GM06990 (cell line): ENCODE measurements at regions not wholly inside any gene's neighbourhood (a gene's known extent, or its start where the extent isn't known, plus 50 kb on each side); places are given as distances from the start of the nearest gene placed in this dataset.
"Not testable (repeated sequence)": the region's sequence is repeated elsewhere in the genome, so short reads cannot be mapped to it uniquely, and the experiment has no call there.

ENCODE experiments used
- DNase-seq: peaks from one replicate; pipeline ENCODE4 v3.0.0-alpha.2; 2011; ENCODE audit not compliant: insufficient read length; ENCODE audit errors: extremely low read depth
- H3K27me3 ChIP-seq: replicated peaks from 2 replicates; pipeline ENCODE4 v1.6.0; 2011; ENCODE audit warnings: low read length; ENCODE audit not compliant: control insufficient read depth, insufficient read depth
- H3K36me3 ChIP-seq: 2 replicates; pipeline ENCODE4 v1.5.1; 2011; ENCODE audit warnings: low read length; ENCODE audit not compliant: control insufficient read depth, insufficient read depth
- H3K4me3 ChIP-seq: replicated peaks from 2 replicates; pipeline ENCODE4 v1.5.1; 2011; ENCODE audit warnings: low read depth, mild to moderate bottlenecking, control low read depth, low read length
- TF ChIP-seq, protein P1 (sequence below): IDR thresholded peaks from 2 replicates; pipeline ENCODE4 v1.5.1; 2011; ENCODE audit warnings: low read length, control low read depth, mild to moderate bottlenecking, inconsistent platforms; ENCODE audit not compliant: insufficient read depth, poor library complexity, severe bottlenecking

DNA sequence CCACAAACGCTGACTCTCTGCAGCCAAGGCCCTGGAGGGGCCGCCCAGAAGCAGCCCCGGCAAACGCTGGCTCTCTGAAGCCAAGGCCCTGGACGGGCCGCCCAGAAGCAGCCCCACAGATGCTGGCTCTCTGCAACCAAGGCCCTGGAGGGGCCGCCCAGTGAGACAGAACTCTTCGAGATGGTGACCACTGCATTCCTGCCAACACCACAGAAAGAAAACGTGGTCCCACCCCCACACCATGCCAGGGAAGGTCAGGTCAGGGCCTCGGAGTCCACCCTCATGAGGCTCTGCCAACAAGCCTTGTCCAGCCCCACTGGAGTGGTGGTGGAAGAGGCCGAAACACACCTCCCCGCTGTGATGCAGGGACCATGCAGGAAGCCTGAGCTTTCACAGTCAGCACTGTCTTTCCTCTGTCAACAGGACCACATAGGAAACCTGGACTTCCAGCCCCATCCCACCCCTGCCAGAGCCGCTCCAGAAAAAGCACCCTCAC is 97.5 kb downstream of the DLL1 start:
- TF ChIP-seq, protein P1, sequence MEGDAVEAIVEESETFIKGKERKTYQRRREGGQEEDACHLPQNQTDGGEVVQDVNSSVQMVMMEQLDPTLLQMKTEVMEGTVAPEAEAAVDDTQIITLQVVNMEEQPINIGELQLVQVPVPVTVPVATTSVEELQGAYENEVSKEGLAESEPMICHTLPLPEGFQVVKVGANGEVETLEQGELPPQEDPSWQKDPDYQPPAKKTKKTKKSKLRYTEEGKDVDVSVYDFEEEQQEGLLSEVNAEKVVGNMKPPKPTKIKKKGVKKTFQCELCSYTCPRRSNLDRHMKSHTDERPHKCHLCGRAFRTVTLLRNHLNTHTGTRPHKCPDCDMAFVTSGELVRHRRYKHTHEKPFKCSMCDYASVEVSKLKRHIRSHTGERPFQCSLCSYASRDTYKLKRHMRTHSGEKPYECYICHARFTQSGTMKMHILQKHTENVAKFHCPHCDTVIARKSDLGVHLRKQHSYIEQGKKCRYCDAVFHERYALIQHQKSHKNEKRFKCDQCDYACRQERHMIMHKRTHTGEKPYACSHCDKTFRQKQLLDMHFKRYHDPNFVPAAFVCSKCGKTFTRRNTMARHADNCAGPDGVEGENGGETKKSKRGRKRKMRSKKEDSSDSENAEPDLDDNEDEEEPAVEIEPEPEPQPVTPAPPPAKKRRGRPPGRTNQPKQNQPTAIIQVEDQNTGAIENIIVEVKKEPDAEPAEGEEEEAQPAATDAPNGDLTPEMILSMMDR, result no peak
- DNase-seq, result no peak
- no peaks in the 10 kb centered on the region for H3K36me3 ChIP-seq

DNA sequence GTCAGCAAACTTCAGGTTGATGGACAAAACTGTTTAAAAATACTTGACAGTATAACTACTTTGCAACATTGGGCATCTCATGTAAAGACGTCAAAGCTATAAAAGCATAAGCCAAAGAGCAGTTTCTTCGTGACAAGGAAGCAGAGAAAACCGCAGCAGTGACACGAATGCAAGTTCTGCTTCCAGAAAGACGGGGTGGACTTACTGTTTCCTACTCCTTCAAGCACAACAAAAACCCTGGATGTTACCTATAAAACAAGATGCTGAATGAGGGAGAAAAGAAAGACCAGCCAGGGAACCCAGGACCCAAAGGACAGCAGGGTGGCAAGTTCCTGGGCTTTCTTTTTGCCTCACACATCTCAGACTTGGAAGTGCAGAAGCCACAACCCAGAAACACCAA is 98.0 kb downstream of the DLL1 start:
- H3K27me3 ChIP-seq, result no peaks in the 10 kb centered on the region
- no peaks in the 10 kb centered on the region for H3K36me3 ChIP-seq
- DNase-seq, result no peak
- TF ChIP-seq, protein P1, result no peak
- no peak overlapping the region for H3K4me3 ChIP-seq

More for the DNA sequence above, 97.5 kb downstream of the DLL1 start:
- Histone ChIP-seq H3K27me3 (no peaks in the 10 kb centered on the region), H3K4me3 (no peak overlapping the region)

DNA sequence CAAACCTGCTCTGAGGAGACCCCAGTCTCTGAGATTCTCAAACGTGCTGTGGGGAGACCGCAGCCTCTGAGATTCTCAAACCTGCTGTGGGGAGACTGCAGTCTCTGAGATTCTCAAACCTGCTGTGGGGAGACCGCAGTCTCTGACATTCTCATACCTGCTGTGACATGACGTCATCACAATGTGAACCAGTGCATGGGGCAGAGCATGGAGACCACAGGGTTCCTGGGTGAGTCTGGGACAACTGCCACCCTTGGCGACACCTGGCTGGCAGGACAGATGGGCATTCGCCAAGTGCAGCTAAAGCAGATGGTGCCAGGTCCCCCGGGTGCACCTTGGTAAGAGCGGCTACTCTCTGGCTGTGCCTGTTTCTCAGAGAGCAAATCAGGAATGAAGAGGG is 98.8 kb downstream of the DLL1 start:
- H3K36me3 ChIP-seq, H3K4me3 ChIP-seq, DNase-seq, H3K27me3 ChIP-seq: not testable (repeated sequence)

DNA sequence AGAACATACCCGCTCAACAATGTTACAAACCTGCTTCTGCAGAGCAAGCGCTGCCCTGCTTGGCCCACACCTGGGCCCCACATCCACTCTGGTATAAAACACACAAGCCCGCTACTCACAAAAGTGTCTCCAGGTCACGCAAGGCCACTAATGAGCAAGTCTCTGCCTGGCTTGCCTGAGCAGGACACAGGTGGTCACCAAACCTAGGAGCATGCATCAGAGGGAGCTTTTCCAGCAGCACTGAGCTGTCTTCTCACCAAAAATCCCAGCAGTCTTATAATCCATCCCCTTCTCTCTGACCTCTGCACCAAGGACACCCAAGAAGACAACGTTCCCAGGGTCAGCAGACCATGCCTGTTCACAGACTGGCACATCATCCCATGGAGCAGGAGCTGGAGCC is 100.8 kb downstream of the DLL1 start:
- H3K27me3 ChIP-seq, result no peaks in the 10 kb centered on the region

DNA sequence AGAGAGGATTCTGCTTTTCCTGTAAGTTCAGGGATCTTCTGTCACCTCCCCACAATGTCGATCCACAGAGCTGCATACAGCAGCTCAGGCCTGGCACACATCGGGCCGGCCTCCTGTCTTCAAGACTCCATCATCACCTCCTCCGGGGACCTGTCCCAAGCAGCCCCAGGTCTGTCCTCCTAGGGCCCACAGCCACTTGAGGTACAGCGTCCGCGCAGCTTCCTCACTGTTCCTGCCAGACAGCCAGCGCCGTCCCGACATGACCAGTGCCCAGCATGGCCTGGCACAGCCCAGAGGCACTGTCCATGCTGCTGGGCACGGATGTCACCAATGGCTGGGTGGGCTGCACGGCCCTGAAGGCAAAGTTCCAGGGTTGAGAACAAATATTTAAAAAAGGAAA is 101.6 kb downstream of the DLL1 start:
- TF ChIP-seq, protein P1, result no peak
- no peak overlapping the region for H3K4me3 ChIP-seq
- H3K36me3 ChIP-seq, result no peaks in the 10 kb centered on the region
- no peaks in the 10 kb centered on the region for H3K27me3 ChIP-seq
- no peak for DNase-seq

More for the DNA sequence above, 100.8 kb downstream of the DLL1 start:
- TF ChIP-seq, protein P1, result no peak
- Histone ChIP-seq H3K4me3 (no peak overlapping the region), H3K36me3 (no peaks in the 10 kb centered on the region)
- no peak for DNase-seq

DNA sequence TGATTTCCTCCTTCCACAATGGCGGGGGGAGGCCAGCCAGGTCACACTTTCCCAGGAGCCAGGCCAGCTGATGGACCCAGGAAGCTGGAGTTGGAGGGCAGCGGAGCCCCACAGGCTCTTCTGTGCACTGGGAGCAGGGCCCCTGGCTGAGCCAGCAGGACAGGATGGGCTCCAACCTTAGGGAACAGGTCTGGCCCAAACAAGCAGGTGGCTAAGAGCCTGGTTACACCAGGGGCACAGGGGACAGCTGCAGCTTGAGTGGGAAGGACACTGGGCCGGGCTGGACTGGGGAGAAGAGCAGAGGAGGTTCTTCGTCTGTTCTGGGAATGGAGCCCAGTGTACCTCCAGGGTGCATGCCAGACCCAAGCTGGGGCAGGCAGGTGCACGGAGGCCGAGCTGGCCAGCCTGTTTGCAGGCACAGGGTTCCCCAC is 102.3 kb downstream of the DLL1 start:
- Histone ChIP-seq H3K36me3 (no peaks in the 10 kb centered on the region), H3K4me3 (no peak overlapping the region), H3K27me3 (no peaks in the 10 kb centered on the region)
- DNase-seq, result no peak
- TF ChIP-seq, protein P1, result no peak
